H9 (cell line): ENCODE measurements at regions not wholly inside any gene's neighbourhood (a gene's known extent, or its start where the extent isn't known, plus 50 kb on each side); places are given as distances from the start of the nearest gene placed in this dataset.

Experiments used
- DNase-seq: peaks from one replicate; pipeline ENCODE4 v3.0.0-alpha.2; 2017
- H2AFZ ChIP-seq: one replicate; pipeline ENCODE4 v1.6.1; 2013; ENCODE audit warnings: mild to moderate bottlenecking, low read length, control low read depth, moderate library complexity
- H2AK5ac ChIP-seq: 2 replicates; pipeline ENCODE4 v1.6.1; 2013; ENCODE audit warnings: low read length, control low read depth, mixed read lengths; ENCODE audit not compliant: insufficient read length
- H2BK120ac ChIP-seq: one replicate; pipeline ENCODE4 v1.6.1; 2013; ENCODE audit warnings: low read depth, mild to moderate bottlenecking, low read length, control low read depth, inconsistent platforms; ENCODE audit not compliant: poor library complexity, severe bottlenecking
- H2BK12ac ChIP-seq: 2 replicates; pipeline ENCODE4 v1.6.1; 2013; ENCODE audit warnings: low read length, control low read depth, mixed read lengths, low read depth; ENCODE audit not compliant: insufficient read length
- H2BK15ac ChIP-seq: 2 replicates; pipeline ENCODE4 v1.6.1; 2013; ENCODE audit warnings: low read depth, low read length, control low read depth
- H2BK20ac ChIP-seq: one replicate; pipeline ENCODE4 v1.6.1; 2013; ENCODE audit warnings: low read depth, mild to moderate bottlenecking, low read length, control low read depth, inconsistent platforms; ENCODE audit not compliant: poor library complexity, severe bottlenecking
- H2BK5ac ChIP-seq: 2 replicates; pipeline ENCODE4 v1.6.1; 2013; ENCODE audit warnings: low read length, control low read depth, mixed read lengths; ENCODE audit not compliant: insufficient read length
- H3K14ac ChIP-seq: 2 replicates; pipeline ENCODE4 v1.6.1; 2013; ENCODE audit warnings: low read length, control low read depth; ENCODE audit not compliant: insufficient read depth
- H3K18ac ChIP-seq: 2 replicates; pipeline ENCODE4 v1.6.1; 2013; ENCODE audit warnings: low read depth, mild to moderate bottlenecking, mixed read lengths, low read length, control low read depth; ENCODE audit not compliant: insufficient read length
- H3K23ac ChIP-seq: 2 replicates; pipeline ENCODE4 v1.6.1; 2013; ENCODE audit warnings: low read length, control low read depth, mixed read lengths, low read depth; ENCODE audit not compliant: insufficient read length
- H3K23me2 ChIP-seq: 2 replicates; pipeline ENCODE4 v1.6.1; 2013; ENCODE audit warnings: low read depth, mild to moderate bottlenecking, mixed read lengths, low read length, control low read depth; ENCODE audit not compliant: insufficient read length, poor library complexity, severe bottlenecking
- H3K27ac ChIP-seq: 2 replicates; pipeline ENCODE4 v1.5.1; 2013; ENCODE audit warnings: low read length, control low read depth, mixed read lengths, low read depth; ENCODE audit not compliant: insufficient read length
- H3K27me3 ChIP-seq: 2 replicates; pipeline ENCODE4 v1.6.1; 2013; ENCODE audit warnings: low read length, control low read depth, inconsistent platforms; ENCODE audit not compliant: insufficient read depth
- H3K4ac ChIP-seq: 2 replicates; pipeline ENCODE4 v1.6.1; 2013; ENCODE audit warnings: low read depth, mild to moderate bottlenecking, control low read depth, inconsistent platforms, low read length, moderate library complexity
- H3K4me1 ChIP-seq: 2 replicates; pipeline ENCODE4 v1.6.1; 2013; ENCODE audit warnings: low read length, control low read depth, inconsistent platforms; ENCODE audit not compliant: insufficient read depth
- H3K4me2 ChIP-seq: 2 replicates; pipeline ENCODE4 v1.6.1; 2013; ENCODE audit warnings: low read length, control low read depth, mixed read lengths; ENCODE audit not compliant: insufficient read length, insufficient read depth
- H3K56ac ChIP-seq: 2 replicates; pipeline ENCODE4 v1.6.1; 2013; ENCODE audit warnings: low read depth, mild to moderate bottlenecking, mixed read lengths, low read length, control low read depth; ENCODE audit not compliant: insufficient read length
- H3K79me1 ChIP-seq: 2 replicates; pipeline ENCODE4 v1.6.1; 2013; ENCODE audit warnings: low read depth, mild to moderate bottlenecking, moderate library complexity, low read length, control low read depth, inconsistent platforms; ENCODE audit not compliant: insufficient read depth, poor library complexity, severe bottlenecking
- H3K79me2 ChIP-seq: 2 replicates; pipeline ENCODE4 v1.6.1; 2013; ENCODE audit warnings: low read length, control low read depth, inconsistent platforms; ENCODE audit not compliant: insufficient read depth
- H3K9ac ChIP-seq: 2 replicates; pipeline ENCODE4 v1.6.1; 2013; ENCODE audit warnings: low read length, control low read depth, mixed read lengths; ENCODE audit not compliant: insufficient read length; ENCODE audit errors: extremely low read depth
- H3K9me3 ChIP-seq: one replicate; pipeline ENCODE4 v1.6.1; 2013; ENCODE audit warnings: low read depth, low read length, inconsistent platforms; ENCODE audit not compliant: control insufficient read depth
- H3T11ph ChIP-seq: one replicate; pipeline ENCODE4 v1.6.1; 2013; ENCODE audit warnings: mild to moderate bottlenecking, low read length, control low read depth, inconsistent platforms
- H4K20me1 ChIP-seq: one replicate; pipeline ENCODE4 v1.6.1; 2013; ENCODE audit not compliant: control insufficient read depth, insufficient read length, insufficient read depth
- H4K5ac ChIP-seq: 2 replicates; pipeline ENCODE4 v1.6.1; 2013; ENCODE audit warnings: low read depth, mild to moderate bottlenecking, mixed read lengths, low read length, control low read depth; ENCODE audit not compliant: insufficient read length
- H4K8ac ChIP-seq: replicated peaks from 2 replicates; pipeline ENCODE4 v1.6.1; 2013; ENCODE audit warnings: low read length, control low read depth, mixed read lengths, low read depth; ENCODE audit not compliant: insufficient read length
- H4K91ac ChIP-seq: 2 replicates; pipeline ENCODE4 v1.6.1; 2013; ENCODE audit warnings: low read depth, mild to moderate bottlenecking, moderate library complexity, mixed read lengths, low read length, control low read depth; ENCODE audit not compliant: insufficient read length
- H3K27ac Mint-ChIP-seq, 3 experiments: 2 replicates in 2 of 3; 3 replicates in 1 of 3; pipeline ENCODE4 v1.8.0; 2020 to 2021; ENCODE audit warnings: mixed read lengths in 3 of 3, mild to moderate bottlenecking in 1 of 3, moderate library complexity in 1 of 3
- H3K27me3 Mint-ChIP-seq: 2 replicates; pipeline ENCODE4 v1.8.0; 2021; ENCODE audit warnings: low read depth, mild to moderate bottlenecking, moderate library complexity, mixed read lengths
- H3K36me3 Mint-ChIP-seq, 3 experiments: 2 replicates in 2 of 3; 3 replicates in 1 of 3; pipeline ENCODE4 v1.8.0; 2020 to 2021; ENCODE audit warnings: low read depth in 3 of 3, mixed read lengths in 3 of 3; ENCODE audit not compliant: insufficient read depth in 1 of 3
- H3K4me1 Mint-ChIP-seq, 2 experiments: 2 replicates each; pipeline ENCODE4 v1.8.0; 2020; ENCODE audit warnings: mixed read lengths in 2 of 2
- H3K4me3 Mint-ChIP-seq, 2 experiments: 2 replicates in 1 of 2; 3 replicates in 1 of 2; pipeline ENCODE4 v1.8.0; 2020 to 2021; ENCODE audit warnings: mild to moderate bottlenecking in 2 of 2, mixed read lengths in 2 of 2, moderate library complexity in 1 of 2
- H3K9me3 Mint-ChIP-seq, 2 experiments: 2 replicates in 1 of 2; 3 replicates in 1 of 2; pipeline ENCODE4 v1.8.0; 2020; ENCODE audit warnings: mild to moderate bottlenecking in 2 of 2, mixed read lengths in 2 of 2, moderate library complexity in 1 of 2
- CTCF ChIP-seq: fragments of 200-600 bp; sonication (generic); conservative IDR thresholded peaks from 3 replicates; pipeline ENCODE4 v1.8.0; 2021; ENCODE audit warnings: antibody characterized with exemption, mild to moderate bottlenecking
- WGBS: extraction: QIAGEN DNeasy Blood & Tissue Kit; methylation state at CpG from one replicate; pipeline ENCODE4 v1.1.7; 2013; ENCODE audit warnings: missing lambda C conversion rate, low lambda C conversion rate, mixed read lengths; ENCODE audit not compliant: insufficient read length; ENCODE audit errors: extremely low coverage; 5-methylcytosine and 5-hydroxymethylcytosine counted together

DNA sequence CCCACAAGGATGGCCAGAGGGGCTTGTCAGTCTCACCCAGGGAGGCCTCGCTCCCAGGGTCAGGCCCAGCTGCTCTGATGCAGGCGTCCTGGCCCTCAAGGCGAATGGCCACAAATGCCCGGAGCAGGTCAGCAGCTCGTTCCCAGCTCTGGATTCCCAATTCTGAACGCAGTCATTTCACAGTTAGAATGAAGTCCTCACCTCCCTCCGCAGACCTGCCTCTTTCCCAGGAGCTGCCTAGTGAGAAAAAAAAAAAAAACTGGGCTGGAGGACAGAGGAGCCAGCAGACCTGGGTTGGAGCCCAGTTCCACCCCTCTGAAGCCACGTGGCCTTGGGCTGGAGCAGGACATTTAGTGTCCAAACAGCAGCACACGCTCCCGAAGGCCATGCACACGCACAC lies 62.2 kb upstream of the DIO3 start:
- H3K27me3 ChIP-seq: no peaks in the 10 kb centered on the region; the same call in 1 of the 2 replicates
- no peak for TF ChIP-seq CTCF
- no peak overlapping the region for H2AK5ac ChIP-seq
- no peaks in the 10 kb centered on the region for H3K79me2 ChIP-seq
- Mint-ChIP-seq H3K4me1 (peaks cover 17 to 28% of the 10 kb centered on the region in 2 experiments), H3K27ac (no peak overlapping the region), H3K27me3 (peaks cover 11% of the 10 kb centered on the region), H3K36me3 (peaks cover 0 to 8% (median 2%) of the 10 kb centered on the region in 3 experiments; a peak in 5 of 7 replicates), H3K4me3 (no peak overlapping the region), H3K9me3 (peaks cover 2 to 12% of the 10 kb centered on the region in 2 experiments; a peak in 4 of 5 replicates)
- H2BK120ac ChIP-seq: no peak overlapping the region
- H4K5ac ChIP-seq: no peak overlapping the region
- no peak overlapping the region for H3T11ph ChIP-seq
- H3K4me2 ChIP-seq: no peak overlapping the region
- H3K27ac ChIP-seq: no peak overlapping the region
- no peaks in the 10 kb centered on the region for H3K23me2 ChIP-seq
- H2BK20ac ChIP-seq: no peak overlapping the region
- H2AFZ ChIP-seq: no peak overlapping the region
- H3K56ac ChIP-seq: no peak overlapping the region
- DNase-seq: peak; percentile 11
- WGBS: no CpG with 5 or more reads among the region's 11 CpGs
- no peaks in the 10 kb centered on the region for H3K79me1 ChIP-seq
- no peaks in the 10 kb centered on the region for H3K9me3 ChIP-seq
- no peak overlapping the region for H2BK15ac ChIP-seq
- no peak overlapping the region for H4K8ac ChIP-seq
- no peak overlapping the region for H4K91ac ChIP-seq
- no peak overlapping the region; the same call in 1 of the 2 replicates for H3K14ac ChIP-seq
- no peak overlapping the region for H2BK5ac ChIP-seq
- no peak overlapping the region for H3K23ac ChIP-seq
- no peak overlapping the region for H3K18ac ChIP-seq
- H3K4me1 ChIP-seq: no peaks in the 10 kb centered on the region
- no peak overlapping the region for H3K9ac ChIP-seq
- no peak overlapping the region for H3K4ac ChIP-seq
- H2BK12ac ChIP-seq: no peak overlapping the region
- no peaks in the 10 kb centered on the region for H4K20me1 ChIP-seq
